Prostate gland (tissue), 2 donors: ENCODE measurements at regions not wholly inside any gene's neighbourhood (a gene's known extent, or its start where the extent isn't known, plus 50 kb on each side); places are given as distances from the start of the nearest gene placed in this dataset.

ENCODE experiments used
- POLR2AphosphoS5 ChIP-seq: sonication (generic); formaldehyde crosslinking; IDR thresholded peaks from one replicate; pipeline ENCODE4 v1.6.1; 2017; ENCODE audit warnings: antibody characterized with exemption
- TF ChIP-seq, protein P1 (sequence below), 4 experiments: fragments of 200-600 bp in 2 of 4; fragments of 450-650 bp in 2 of 4; sonication (generic) in 2 of 4; IDR thresholded peaks; 1 replicate in 3 of 4; 2 replicates in 1 of 4; pipeline ENCODE4 v1.5.1; 2016 to 2019; ENCODE audit warnings: antibody characterized with exemption in 4 of 4, mild to moderate bottlenecking in 2 of 4, moderate library complexity in 2 of 4

DNA sequence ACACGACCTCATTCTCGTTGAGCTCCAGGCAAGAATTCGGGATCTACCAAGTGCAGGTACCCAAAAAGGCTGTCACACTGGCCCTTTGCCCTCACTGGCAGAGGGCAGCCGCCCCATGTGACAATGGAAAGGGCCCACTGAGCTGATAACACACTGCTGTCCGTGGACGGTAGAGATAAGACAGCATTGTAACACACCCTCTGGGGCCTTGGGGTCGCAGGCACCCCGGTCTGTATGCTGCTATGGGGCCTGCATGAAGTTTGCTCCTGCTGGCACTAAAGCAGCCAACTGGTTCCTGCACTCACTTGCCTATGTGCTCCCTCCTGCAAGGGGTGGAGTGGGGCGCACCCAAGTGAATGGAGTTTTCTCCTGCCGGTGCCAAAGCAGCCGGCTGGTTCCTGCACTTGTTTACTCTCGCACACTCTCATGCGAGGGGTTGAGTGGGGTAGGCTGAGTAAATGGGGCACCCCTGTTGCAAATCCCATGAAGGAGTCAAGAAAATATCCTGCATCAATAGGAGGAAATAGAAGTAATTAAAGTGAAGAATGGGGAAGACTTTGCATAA, 477.9 kb downstream of the ATP23 start:
- no peak for TF ChIP-seq POLR2AphosphoS5
- TF ChIP-seq, protein P1, sequence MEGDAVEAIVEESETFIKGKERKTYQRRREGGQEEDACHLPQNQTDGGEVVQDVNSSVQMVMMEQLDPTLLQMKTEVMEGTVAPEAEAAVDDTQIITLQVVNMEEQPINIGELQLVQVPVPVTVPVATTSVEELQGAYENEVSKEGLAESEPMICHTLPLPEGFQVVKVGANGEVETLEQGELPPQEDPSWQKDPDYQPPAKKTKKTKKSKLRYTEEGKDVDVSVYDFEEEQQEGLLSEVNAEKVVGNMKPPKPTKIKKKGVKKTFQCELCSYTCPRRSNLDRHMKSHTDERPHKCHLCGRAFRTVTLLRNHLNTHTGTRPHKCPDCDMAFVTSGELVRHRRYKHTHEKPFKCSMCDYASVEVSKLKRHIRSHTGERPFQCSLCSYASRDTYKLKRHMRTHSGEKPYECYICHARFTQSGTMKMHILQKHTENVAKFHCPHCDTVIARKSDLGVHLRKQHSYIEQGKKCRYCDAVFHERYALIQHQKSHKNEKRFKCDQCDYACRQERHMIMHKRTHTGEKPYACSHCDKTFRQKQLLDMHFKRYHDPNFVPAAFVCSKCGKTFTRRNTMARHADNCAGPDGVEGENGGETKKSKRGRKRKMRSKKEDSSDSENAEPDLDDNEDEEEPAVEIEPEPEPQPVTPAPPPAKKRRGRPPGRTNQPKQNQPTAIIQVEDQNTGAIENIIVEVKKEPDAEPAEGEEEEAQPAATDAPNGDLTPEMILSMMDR (IDR thresholded peaks at IDR 0.05): no peak
